NB4 (cell line): ENCODE measurements at regions not wholly inside any gene's neighbourhood (a gene's known extent, or its start where the extent isn't known, plus 50 kb on each side); places are given as distances from the start of the nearest gene placed in this dataset.

Experiments
- MYC ChIP-seq: IDR thresholded peaks from 2 replicates; pipeline ENCODE4 v1.6.1; 2011; ENCODE audit warnings: low read depth, low read length
- POLR2A ChIP-seq: IDR thresholded peaks from 2 replicates; pipeline ENCODE4 v1.6.1; 2011; ENCODE audit warnings: mild to moderate bottlenecking; ENCODE audit not compliant: insufficient read length; ENCODE audit errors: extremely low read depth

DNA sequence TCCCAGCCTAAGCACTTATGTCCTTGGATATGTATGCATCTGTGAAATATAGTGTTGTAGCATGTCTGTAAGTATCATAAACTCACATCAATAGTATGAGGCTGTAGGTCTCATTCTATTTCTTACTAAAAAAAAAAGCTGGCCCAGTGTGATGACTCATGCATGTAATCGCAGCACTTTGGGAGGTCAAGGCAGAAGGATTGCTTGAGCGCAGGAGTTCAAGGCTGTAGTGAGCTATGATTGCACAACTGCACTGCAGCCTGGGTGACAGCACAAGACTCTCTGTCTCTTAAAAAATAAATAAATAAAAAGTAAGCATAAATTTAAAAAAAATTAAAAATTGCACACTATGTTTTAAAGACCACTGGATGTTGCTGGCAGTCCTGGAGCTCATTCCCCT is 79.1 kb upstream of the SPATA13 start:
- TF ChIP-seq POLR2A (no peak), MYC (no peak)
